WTC11 (cell line): ENCODE measurements at regions not wholly inside any gene's neighbourhood (a gene's known extent, or its start where the extent isn't known, plus 50 kb on each side); places are given as distances from the start of the nearest gene placed in this dataset.

Experiments
- ATAC-seq: fragments of 200-7000 bp; cut with Tn5 transposase; 2 replicates; pipeline ENCODE4 v1.10.0; 2021; ENCODE audit warnings: mild to moderate bottlenecking, moderate library complexity
- CTCF ChIA-PET: fragments of 300-600 bp; sonication (Branson Sonifier 250); formaldehyde crosslinking; loops from one replicate; lab custom pipeline; 2021; ENCODE audit warnings: antibody characterized with exemption; lab: Charles Lee
- POLR2A ChIA-PET: fragments of 350-600 bp; sonication (Branson Sonifier 250); formaldehyde crosslinking; loops from one replicate; lab custom pipeline; 2021; ENCODE audit warnings: antibody characterized with exemption; lab: Charles Lee
- DNase-seq: peaks from one replicate; pipeline ENCODE4 v3.0.0; 2021; ENCODE audit warnings: low spot score
- H3K27ac Mint-ChIP-seq: 2 replicates; pipeline ENCODE4 v1.8.0; 2021; ENCODE audit warnings: mixed read lengths
- H3K27me3 Mint-ChIP-seq: 2 replicates; pipeline ENCODE4 v1.8.0; 2021; ENCODE audit warnings: low read depth, mild to moderate bottlenecking, moderate library complexity, mixed read lengths
- H3K36me3 Mint-ChIP-seq: 2 replicates; pipeline ENCODE4 v1.8.0; 2021; ENCODE audit warnings: mixed read lengths
- H3K4me1 Mint-ChIP-seq: 2 replicates; pipeline ENCODE4 v1.8.0; 2022; ENCODE audit warnings: mixed read lengths
- H3K4me3 Mint-ChIP-seq: 2 replicates; pipeline ENCODE4 v1.8.0; 2021; ENCODE audit warnings: mild to moderate bottlenecking, moderate library complexity, mixed read lengths
- H3K9me3 Mint-ChIP-seq: 2 replicates; pipeline ENCODE4 v1.8.0; 2021; ENCODE audit warnings: mixed read lengths
- ATF2 ChIP-seq: sonication (generic); formaldehyde crosslinking; IDR thresholded peaks from 2 replicates; pipeline ENCODE4 v1.8.1; 2022; ENCODE audit warnings: low read depth, missing genetic modification reagents, borderline replicate concordance
- ELF4 ChIP-seq: sonication (generic); formaldehyde crosslinking; IDR thresholded peaks from 2 replicates; pipeline ENCODE4 v1.8.1; 2022; ENCODE audit warnings: low read depth, mild to moderate bottlenecking, moderate library complexity, missing genetic modification reagents
- EMX1 ChIP-seq: fragments of 250-450 bp; sonication (Bioruptor Pico); IDR thresholded peaks from 2 replicates; pipeline ENCODE4 v1.8.0; 2021; ENCODE audit warnings: mild to moderate bottlenecking
- FOXP1 ChIP-seq: sonication (generic); formaldehyde crosslinking; IDR thresholded peaks from 2 replicates; pipeline ENCODE4 v1.8.0; 2022; ENCODE audit warnings: missing genetic modification reagents, mild to moderate bottlenecking, moderate library complexity, borderline replicate concordance
- GRHL2 ChIP-seq: fragments of 250-450 bp; sonication (Bioruptor Pico); IDR thresholded peaks from 2 replicates; pipeline ENCODE4 v1.8.0; 2022; ENCODE audit warnings: mild to moderate bottlenecking, moderate library complexity; ENCODE audit not compliant: insufficient replicate concordance, severe bottlenecking
- GTF2I ChIP-seq: fragments of 250-450 bp; sonication (Bioruptor Pico); conservative IDR thresholded peaks from 2 replicates; pipeline ENCODE4 v1.4.0; 2021; ENCODE audit warnings: mild to moderate bottlenecking
- MXD4 ChIP-seq: fragments of 250-450 bp; sonication (Bioruptor Pico); IDR thresholded peaks from 2 replicates; pipeline ENCODE4 v1.8.0; 2021; ENCODE audit warnings: mild to moderate bottlenecking, moderate library complexity, borderline replicate concordance
- MYBL2 ChIP-seq: sonication (generic); formaldehyde crosslinking; IDR thresholded peaks from 2 replicates; pipeline ENCODE4 v1.8.1; 2023; ENCODE audit warnings: mild to moderate bottlenecking, moderate library complexity, missing genetic modification reagents
- NFYB ChIP-seq: sonication (generic); formaldehyde crosslinking; conservative IDR thresholded peaks from 2 replicates; pipeline ENCODE4 v1.8.0; 2022; ENCODE audit warnings: low read depth, missing genetic modification reagents
- NR1H2 ChIP-seq: sonication (generic); formaldehyde crosslinking; IDR thresholded peaks from 2 replicates; pipeline ENCODE4 v1.9.0; 2021; ENCODE audit warnings: mild to moderate bottlenecking, moderate library complexity, missing genetic modification reagents
- PRRX2 ChIP-seq: fragments of 250-450 bp; sonication (Bioruptor Pico); IDR thresholded peaks from 2 replicates; pipeline ENCODE4 v1.8.0; 2021; ENCODE audit warnings: mild to moderate bottlenecking
- SMAD3 ChIP-seq: sonication (generic); formaldehyde crosslinking; IDR thresholded peaks from 2 replicates; pipeline ENCODE4 v1.8.0; 2022; ENCODE audit warnings: missing genetic modification reagents, mild to moderate bottlenecking, borderline replicate concordance
- SMAD4 ChIP-seq: sonication (generic); formaldehyde crosslinking; IDR thresholded peaks from 2 replicates; pipeline ENCODE4 v1.8.0; 2022; ENCODE audit warnings: mild to moderate bottlenecking, missing genetic modification reagents
- TEAD4 ChIP-seq: sonication (generic); formaldehyde crosslinking; IDR thresholded peaks from 2 replicates; pipeline ENCODE4 v1.8.0; 2022; ENCODE audit warnings: mild to moderate bottlenecking, missing genetic modification reagents
- USF2 ChIP-seq: sonication (generic); formaldehyde crosslinking; IDR thresholded peaks from 2 replicates; pipeline ENCODE4 v1.8.1; 2023; ENCODE audit warnings: mild to moderate bottlenecking, missing genetic modification reagents, moderate library complexity
- ZBTB43 ChIP-seq: sonication (generic); formaldehyde crosslinking; IDR thresholded peaks from 2 replicates; pipeline ENCODE4 v1.8.1; 2023; ENCODE audit warnings: mild to moderate bottlenecking, missing genetic modification reagents
- ZNF263 ChIP-seq: sonication (generic); formaldehyde crosslinking; IDR thresholded peaks from 2 replicates; pipeline ENCODE4 v1.8.1; 2022; ENCODE audit warnings: low read depth, mild to moderate bottlenecking, moderate library complexity, missing genetic modification reagents
- ZNF317 ChIP-seq: sonication (generic); formaldehyde crosslinking; IDR thresholded peaks from 2 replicates; pipeline ENCODE4 v1.8.1; 2023; ENCODE audit warnings: low read depth, mild to moderate bottlenecking, moderate library complexity, missing genetic modification reagents, borderline replicate concordance
- ZNF532 ChIP-seq: fragments of 250-450 bp; sonication (Bioruptor Pico); IDR thresholded peaks from 2 replicates; pipeline ENCODE4 v1.9.0; 2021; ENCODE audit warnings: mild to moderate bottlenecking, borderline replicate concordance
- TF ChIP-seq, protein P1 (sequence below): sonication (generic); formaldehyde crosslinking; IDR thresholded peaks from 2 replicates; pipeline ENCODE4 v1.8.0; 2023; ENCODE audit warnings: missing genetic modification reagents
- TF ChIP-seq, protein P2 (sequence below): sonication (generic); formaldehyde crosslinking; conservative IDR thresholded peaks from 2 replicates; pipeline ENCODE4 v1.8.1; 2022; ENCODE audit warnings: mild to moderate bottlenecking, missing genetic modification reagents
- TF ChIP-seq, protein P3 (sequence below): sonication (generic); formaldehyde crosslinking; IDR thresholded peaks from 2 replicates; pipeline ENCODE4 v1.8.1; 2022; ENCODE audit warnings: mild to moderate bottlenecking, moderate library complexity, missing genetic modification reagents

GRCh38 chr12:58645946-58646345 is 274.4 kb downstream of the LRIG3 start:
- no peak for DNase-seq
- Mint-ChIP-seq H3K4me1 (peaks cover 14% of the 10 kb centered on the region), H3K9me3 (no peaks in the 10 kb centered on the region), H3K27ac (no peak overlapping the region), H3K4me3 (no peak overlapping the region), H3K36me3 (no peaks in the 10 kb centered on the region), H3K27me3 (no peaks in the 10 kb centered on the region)
- POLR2A ChIA-PET = no interaction called here
- TF ChIP-seq, protein P1, sequence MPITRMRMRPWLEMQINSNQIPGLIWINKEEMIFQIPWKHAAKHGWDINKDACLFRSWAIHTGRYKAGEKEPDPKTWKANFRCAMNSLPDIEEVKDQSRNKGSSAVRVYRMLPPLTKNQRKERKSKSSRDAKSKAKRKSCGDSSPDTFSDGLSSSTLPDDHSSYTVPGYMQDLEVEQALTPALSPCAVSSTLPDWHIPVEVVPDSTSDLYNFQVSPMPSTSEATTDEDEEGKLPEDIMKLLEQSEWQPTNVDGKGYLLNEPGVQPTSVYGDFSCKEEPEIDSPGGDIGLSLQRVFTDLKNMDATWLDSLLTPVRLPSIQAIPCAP (CRISPR knock-in tag) = no peak
- no peak for TF ChIP-seq FOXP1
- TF ChIP-seq, protein P2, sequence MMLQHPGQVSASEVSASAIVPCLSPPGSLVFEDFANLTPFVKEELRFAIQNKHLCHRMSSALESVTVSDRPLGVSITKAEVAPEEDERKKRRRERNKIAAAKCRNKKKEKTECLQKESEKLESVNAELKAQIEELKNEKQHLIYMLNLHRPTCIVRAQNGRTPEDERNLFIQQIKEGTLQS (CRISPR knock-in tag) = no peak
- TF ChIP-seq NR1H2 (CRISPR knock-in tag) = no peak
- no peak for TF ChIP-seq MXD4 (CRISPR knock-in tag)
- TF ChIP-seq MYBL2 (CRISPR knock-in tag) = no peak
- TF ChIP-seq GRHL2 (CRISPR knock-in tag) = no peak
- TF ChIP-seq ZBTB43 (CRISPR knock-in tag) = no peak
- TF ChIP-seq SMAD3 (CRISPR knock-in tag) = no peak
- TF ChIP-seq SMAD4 (CRISPR knock-in tag) = no peak
- TF ChIP-seq EMX1 = no peak
- no peak for TF ChIP-seq ELF4 (CRISPR knock-in tag)
- no peak for TF ChIP-seq ATF2 (CRISPR knock-in tag)
- peak; percentile 91 for ATAC-seq
- CTCF ChIA-PET = interaction anchor here (1.5 kb wide), 1 partner anchor 105 kb away, joined by 4 read pairs; no protein-coding TSS in a partner anchor

GRCh38 chr12:58647495-58647894 is 272.8 kb downstream of the LRIG3 start:
- no peak for ATAC-seq
- Mint-ChIP-seq H3K27me3 (no peaks in the 10 kb centered on the region), H3K4me3 (no peak overlapping the region), H3K36me3 (no peaks in the 10 kb centered on the region), H3K4me1 (peaks cover 14% of the 10 kb centered on the region), H3K9me3 (peaks cover under 1% of the 10 kb centered on the region; the same call in 1 of the 2 replicates), H3K27ac (no peak overlapping the region)
- POLR2A ChIA-PET = interaction anchor here (0.6 kb wide), 1 partner anchor 578 kb away, joined by 6 read pairs; no protein-coding TSS in a partner anchor
- DNase-seq = no peak
- TF ChIP-seq ZNF263 (no peak), ZNF317 (CRISPR knock-in tag) (no peak), ZNF532 (CRISPR knock-in tag) (no peak), TEAD4 (CRISPR knock-in tag) (no peak), ATF2 (CRISPR knock-in tag) (no peak), GTF2I (CRISPR knock-in tag) (no peak), USF2 (CRISPR knock-in tag) (no peak), SMAD3 (CRISPR knock-in tag) (no peak), PRRX2 (CRISPR knock-in tag) (no peak), NFYB (CRISPR knock-in tag) (no peak)
- TF ChIP-seq, protein P3, sequence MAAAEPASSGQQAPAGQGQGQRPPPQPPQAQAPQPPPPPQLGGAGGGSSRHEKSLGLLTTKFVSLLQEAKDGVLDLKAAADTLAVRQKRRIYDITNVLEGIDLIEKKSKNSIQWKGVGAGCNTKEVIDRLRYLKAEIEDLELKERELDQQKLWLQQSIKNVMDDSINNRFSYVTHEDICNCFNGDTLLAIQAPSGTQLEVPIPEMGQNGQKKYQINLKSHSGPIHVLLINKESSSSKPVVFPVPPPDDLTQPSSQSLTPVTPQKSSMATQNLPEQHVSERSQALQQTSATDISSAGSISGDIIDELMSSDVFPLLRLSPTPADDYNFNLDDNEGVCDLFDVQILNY (CRISPR knock-in tag) = no peak
- TF ChIP-seq, all 79 proteins: peak for 0
- CTCF ChIA-PET = interaction anchor here (1.5 kb wide), 1 partner anchor 107 kb away, joined by 4 read pairs; no protein-coding TSS in a partner anchor
